ENCODE measurements at regions not wholly inside any gene's neighbourhood (a gene's known extent, or its start where the extent isn't known, plus 50 kb on each side); places are given as distances from the start of the nearest gene placed in this dataset.
"Not testable (repeated sequence)": the region's sequence is repeated elsewhere in the genome, so short reads cannot be mapped to it uniquely, and the experiment has no call there.

DNA sequence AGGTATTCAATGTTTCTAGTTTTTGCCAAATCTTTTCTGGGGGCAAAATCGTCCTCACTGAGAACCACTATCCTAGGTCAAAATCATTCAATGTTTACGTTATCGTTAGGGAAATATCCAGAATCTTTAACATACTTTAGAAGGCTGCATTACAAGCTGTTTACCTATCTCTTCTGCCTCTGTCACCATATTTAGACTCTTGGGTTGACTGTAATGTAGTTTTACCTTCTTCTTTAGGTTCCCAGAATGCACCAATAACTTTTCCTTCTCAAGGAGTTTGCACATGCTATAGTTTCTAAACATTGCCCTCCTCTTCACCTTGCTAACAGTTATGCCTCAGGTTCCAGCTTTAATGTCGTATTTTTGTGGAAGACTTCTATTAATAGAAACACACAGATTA lies 1185.5 kb upstream of the ADGRB3 start:
- DNase-seq, result no peak
- Histone ChIP-seq H3K27me3 (replicated peaks; ENCODE audit: insufficient read depth, low read length) (no peaks in the 10 kb centered on the region), H3K4me2 (ENCODE audit: low read depth, low read length) (no peak overlapping the region), H3K9me2 (replicated peaks; ENCODE audit: insufficient read depth, low read length) (no peaks in the 10 kb centered on the region), H3K79me2 (ENCODE audit: low read length) (no peaks in the 10 kb centered on the region), H2AFZ (ENCODE audit: low read length) (no peak overlapping the region), H3K9me3 (replicated peaks; ENCODE audit: insufficient read depth, low read length) (no peaks in the 10 kb centered on the region), H4K20me1 (ENCODE audit: insufficient read depth, low read length) (no peaks in the 10 kb centered on the region), H3K27ac (ENCODE audit: low read length) (no peak overlapping the region), H3K9ac (ENCODE audit: low read length) (no peak overlapping the region), H3F3A (ENCODE audit: insufficient read depth, low read length) (no peaks in the 10 kb centered on the region), H3K4me3 (ENCODE audit: low read length) (no peak overlapping the region), H3K36me3 (replicated peaks; ENCODE audit: insufficient read depth, low read length) (no peaks in the 10 kb centered on the region), H3K4me1 (ENCODE audit: low read length) (no peaks in the 10 kb centered on the region)
- TF ChIP-seq, protein P1, sequence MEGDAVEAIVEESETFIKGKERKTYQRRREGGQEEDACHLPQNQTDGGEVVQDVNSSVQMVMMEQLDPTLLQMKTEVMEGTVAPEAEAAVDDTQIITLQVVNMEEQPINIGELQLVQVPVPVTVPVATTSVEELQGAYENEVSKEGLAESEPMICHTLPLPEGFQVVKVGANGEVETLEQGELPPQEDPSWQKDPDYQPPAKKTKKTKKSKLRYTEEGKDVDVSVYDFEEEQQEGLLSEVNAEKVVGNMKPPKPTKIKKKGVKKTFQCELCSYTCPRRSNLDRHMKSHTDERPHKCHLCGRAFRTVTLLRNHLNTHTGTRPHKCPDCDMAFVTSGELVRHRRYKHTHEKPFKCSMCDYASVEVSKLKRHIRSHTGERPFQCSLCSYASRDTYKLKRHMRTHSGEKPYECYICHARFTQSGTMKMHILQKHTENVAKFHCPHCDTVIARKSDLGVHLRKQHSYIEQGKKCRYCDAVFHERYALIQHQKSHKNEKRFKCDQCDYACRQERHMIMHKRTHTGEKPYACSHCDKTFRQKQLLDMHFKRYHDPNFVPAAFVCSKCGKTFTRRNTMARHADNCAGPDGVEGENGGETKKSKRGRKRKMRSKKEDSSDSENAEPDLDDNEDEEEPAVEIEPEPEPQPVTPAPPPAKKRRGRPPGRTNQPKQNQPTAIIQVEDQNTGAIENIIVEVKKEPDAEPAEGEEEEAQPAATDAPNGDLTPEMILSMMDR (IDR thresholded peaks at IDR 0.05; ENCODE audit: low read length), result no peak
- TF ChIP-seq EZH2 (optimal IDR thresholded peaks at IDR 0.05; ENCODE audit: low read depth, low read length), result no peak
- TF ChIP-seq EZH2phosphoT487 (IDR thresholded peaks at IDR 0.05; ENCODE audit: low read length), result no peak

DNA sequence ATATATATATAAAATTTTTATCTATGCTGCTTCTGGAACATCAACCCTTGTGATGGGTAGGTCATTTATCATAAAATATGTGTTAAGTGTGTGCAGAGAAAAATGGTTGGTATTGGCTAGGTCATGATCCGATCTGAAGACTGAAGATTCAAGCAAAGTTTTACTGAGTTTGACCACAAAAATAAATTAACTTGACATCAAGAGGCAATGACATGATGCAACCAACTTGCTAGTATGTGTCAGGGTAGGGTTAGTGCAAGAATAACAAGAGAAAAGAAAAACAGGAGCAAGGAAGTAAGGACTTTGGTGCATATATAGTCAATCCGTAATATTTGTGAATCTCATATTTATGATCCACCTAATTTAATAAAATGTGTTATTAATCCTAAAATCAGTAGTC lies 1202.0 kb upstream of the ADGRB3 start:
- H3K27ac ChIP-seq (ENCODE audit: low read length), result no peak overlapping the region
- H2AFZ ChIP-seq (ENCODE audit: low read length), result no peak overlapping the region
- no peaks in the 10 kb centered on the region for H3K27me3 ChIP-seq (replicated peaks; ENCODE audit: insufficient read depth, low read length)
- no peak overlapping the region for H3K4me2 ChIP-seq (ENCODE audit: low read depth, low read length)
- H3K9ac ChIP-seq (ENCODE audit: low read length), result no peak overlapping the region
- no peak for DNase-seq
- H3K9me2 ChIP-seq (replicated peaks; ENCODE audit: insufficient read depth, low read length), result no peaks in the 10 kb centered on the region
- no peaks in the 10 kb centered on the region for H4K20me1 ChIP-seq (ENCODE audit: insufficient read depth, low read length)
- no peaks in the 10 kb centered on the region for H3F3A ChIP-seq (ENCODE audit: insufficient read depth, low read length)
- no peak overlapping the region for H3K4me3 ChIP-seq (ENCODE audit: low read length)
- H3K36me3 ChIP-seq (replicated peaks; ENCODE audit: insufficient read depth, low read length), result no peaks in the 10 kb centered on the region
- no peaks in the 10 kb centered on the region for H3K9me3 ChIP-seq (replicated peaks; ENCODE audit: insufficient read depth, low read length)
- TF ChIP-seq, protein P1 (IDR thresholded peaks at IDR 0.05; ENCODE audit: low read length), result no peak
- no peak for TF ChIP-seq EZH2phosphoT487 (IDR thresholded peaks at IDR 0.05; ENCODE audit: low read length)
- TF ChIP-seq EZH2 (optimal IDR thresholded peaks at IDR 0.05; ENCODE audit: low read depth, low read length), result no peak
- no peaks in the 10 kb centered on the region for H3K79me2 ChIP-seq (ENCODE audit: low read length)
- H3K4me1 ChIP-seq (ENCODE audit: low read length), result no peaks in the 10 kb centered on the region

DNA sequence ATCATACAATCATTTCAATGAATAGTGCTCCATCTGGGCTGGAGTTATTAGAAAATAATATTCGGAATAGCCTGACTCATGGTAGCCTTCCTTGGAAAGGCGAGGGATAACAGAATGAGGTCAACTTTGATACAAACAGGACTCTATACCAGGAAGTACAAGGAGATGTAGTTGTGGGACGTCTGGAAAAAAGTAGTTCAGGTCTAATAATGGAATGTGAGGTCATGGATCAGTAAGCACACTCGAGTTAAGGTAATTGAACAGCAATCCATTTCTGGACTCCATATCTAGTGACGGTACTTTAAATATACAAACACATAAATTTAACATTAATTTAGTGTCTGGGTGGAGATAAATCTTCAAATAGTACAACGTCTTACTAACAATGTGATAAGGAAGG lies 1204.0 kb upstream of the ADGRB3 start:
- DNase-seq, result no peak
- Histone ChIP-seq H3K4me2 (ENCODE audit: low read depth, low read length) (no peak overlapping the region), H3F3A (ENCODE audit: insufficient read depth, low read length) (no peaks in the 10 kb centered on the region), H3K79me2 (ENCODE audit: low read length) (no peaks in the 10 kb centered on the region), H3K4me1 (ENCODE audit: low read length) (no peaks in the 10 kb centered on the region), H3K27me3 (replicated peaks; ENCODE audit: insufficient read depth, low read length) (no peaks in the 10 kb centered on the region), H4K20me1 (ENCODE audit: insufficient read depth, low read length) (no peaks in the 10 kb centered on the region), H3K9me3 (replicated peaks; ENCODE audit: insufficient read depth, low read length) (no peaks in the 10 kb centered on the region), H3K36me3 (replicated peaks; ENCODE audit: insufficient read depth, low read length) (no peaks in the 10 kb centered on the region), H3K9me2 (replicated peaks; ENCODE audit: insufficient read depth, low read length) (no peaks in the 10 kb centered on the region), H3K4me3 (ENCODE audit: low read length) (no peak overlapping the region), H3K9ac (ENCODE audit: low read length) (no peak overlapping the region), H3K27ac (ENCODE audit: low read length) (no peak overlapping the region), H2AFZ (ENCODE audit: low read length) (no peak overlapping the region)
- TF ChIP-seq EZH2phosphoT487 (IDR thresholded peaks at IDR 0.05; ENCODE audit: low read length) (no peak), EZH2 (optimal IDR thresholded peaks at IDR 0.05; ENCODE audit: low read depth, low read length) (no peak)
- TF ChIP-seq, protein P1 (IDR thresholded peaks at IDR 0.05; ENCODE audit: low read length), result no peak

DNA sequence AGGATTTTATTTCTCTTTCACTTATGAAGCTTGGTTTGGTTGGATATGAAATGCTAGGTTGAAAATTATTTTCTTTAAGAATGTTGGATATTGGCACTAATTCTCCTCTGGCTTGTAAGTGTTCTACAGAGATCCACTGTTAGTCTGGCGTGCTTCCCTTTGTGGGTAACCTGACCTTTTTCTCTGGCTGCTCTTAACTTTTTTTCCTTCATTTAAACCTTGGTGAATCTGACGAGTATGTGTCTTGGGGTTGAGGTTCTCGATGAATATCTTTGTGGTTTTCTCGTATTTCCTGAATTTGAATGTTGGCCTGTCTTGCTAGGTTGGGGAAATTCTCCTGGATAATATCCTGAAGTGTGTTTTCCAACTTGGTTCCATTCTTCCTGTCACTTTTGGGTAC lies 1208.4 kb upstream of the ADGRB3 start:
- not testable (repeated sequence) for H4K20me1 ChIP-seq (ENCODE audit: insufficient read depth, low read length)

More for the DNA sequence above, 1208.4 kb upstream of the ADGRB3 start:
- H3K79me2 ChIP-seq (ENCODE audit: low read length); H3K27ac ChIP-seq (ENCODE audit: low read length); H3K9me2 ChIP-seq (replicated peaks; ENCODE audit: insufficient read depth, low read length); H3K9ac ChIP-seq (ENCODE audit: low read length); H2AFZ ChIP-seq (ENCODE audit: low read length); H3F3A ChIP-seq (ENCODE audit: insufficient read depth, low read length); H3K9me3 ChIP-seq (replicated peaks; ENCODE audit: insufficient read depth, low read length); H3K4me2 ChIP-seq (ENCODE audit: low read depth, low read length); H3K4me3 ChIP-seq (ENCODE audit: low read length); H3K4me1 ChIP-seq (ENCODE audit: low read length); DNase-seq; H3K27me3 ChIP-seq (replicated peaks; ENCODE audit: insufficient read depth, low read length); H3K36me3 ChIP-seq (replicated peaks; ENCODE audit: insufficient read depth, low read length): not testable (repeated sequence)
